ENCODE measurements at regions not wholly inside any gene's neighbourhood (a gene's known extent, or its start where the extent isn't known, plus 50 kb on each side); places are given as distances from the start of the nearest gene placed in this dataset.
"Not testable (repeated sequence)": the region's sequence is repeated elsewhere in the genome, so short reads cannot be mapped to it uniquely, and the experiment has no call there.

GRCh38 chr16:75780669-75781068, 54.4 kb upstream of the CPHXL start:
- no peak for ATAC-seq
- DNase-seq (ENCODE audit: low spot score): no peak

GRCh38 chr16:75781683-75782343, 55.5 kb upstream of the CPHXL start:
- DNase-seq (ENCODE audit: low spot score) (no peak), ATAC-seq (no peak)

GRCh38 chr16:75787440-75787839, 61.1 kb upstream of the CPHXL start:
- ATAC-seq (no peak), DNase-seq (ENCODE audit: low spot score) (no peak)

GRCh38 chr16:75789237-75789636, 62.9 kb upstream of the CPHXL start:
- DNase-seq (ENCODE audit: low spot score) (no peak), ATAC-seq (peak; percentile 80)

GRCh38 chr16:75792771-75793492, 66.6 kb upstream of the CPHXL start:
- ATAC-seq: no peak

GRCh38 chr16:75793641-75794040, 67.4 kb upstream of the CPHXL start:
- ATAC-seq: no peak
- no peak for DNase-seq (ENCODE audit: low spot score)

More at GRCh38 chr16:75792771-75793492, 66.6 kb upstream of the CPHXL start:
- no peak for DNase-seq (ENCODE audit: low spot score)

GRCh38 chr16:75794426-75794825, 68.1 kb upstream of the CPHXL start:
- ATAC-seq: no peak

GRCh38 chr16:75798714-75799113, 72.4 kb upstream of the CPHXL start:
- no peak for DNase-seq (ENCODE audit: low spot score)
- no peak for ATAC-seq

More at GRCh38 chr16:75794426-75794825, 68.1 kb upstream of the CPHXL start:
- no peak for DNase-seq (ENCODE audit: low spot score)

- ATAC-seq: no peak
- DNase-seq (ENCODE audit: low spot score): no peak
Measured at GRCh38 chr16:75801307-75801706, 75.0 kb upstream of the CPHXL start.

- ATAC-seq: no peak
Measured at GRCh38 chr16:75803753-75804152, 77.5 kb upstream of the CPHXL start.

GRCh38 chr16:75804368-75804767, 78.1 kb upstream of the CPHXL start:
- no peak for DNase-seq (ENCODE audit: low spot score)
- no peak for ATAC-seq

More at GRCh38 chr16:75803753-75804152, 77.5 kb upstream of the CPHXL start:
- DNase-seq (ENCODE audit: low spot score): no peak

- no peak for ATAC-seq
Measured at GRCh38 chr16:75805946-75806345, 79.7 kb upstream of the CPHXL start.

GRCh38 chr16:75806487-75806886, 80.2 kb upstream of the CPHXL start:
- DNase-seq (ENCODE audit: low spot score): no peak
- no peak for ATAC-seq

More at GRCh38 chr16:75805946-75806345, 79.7 kb upstream of the CPHXL start:
- DNase-seq (ENCODE audit: low spot score): no peak

GRCh38 chr16:75810342-75810741, 84.1 kb upstream of the CPHXL start:
- DNase-seq (ENCODE audit: low spot score) (no peak), ATAC-seq (no peak)

GRCh38 chr16:75811020-75811634, 84.8 kb upstream of the CPHXL start:
- no peak for DNase-seq (ENCODE audit: low spot score)
- ATAC-seq: no peak

- ATAC-seq (no peak), DNase-seq (ENCODE audit: low spot score) (no peak)
Measured at GRCh38 chr16:75818491-75818890, 92.2 kb upstream of the CPHXL start.

GRCh38 chr16:75820672-75821071, 94.4 kb upstream of the CPHXL start:
- ATAC-seq (no peak), DNase-seq (ENCODE audit: low spot score) (no peak)

GRCh38 chr16:75821117-75821516, 94.8 kb upstream of the CPHXL start:
- ATAC-seq: no peak
- no peak for DNase-seq (ENCODE audit: low spot score)

- DNase-seq (ENCODE audit: low spot score); ATAC-seq: not testable (repeated sequence)
Measured at GRCh38 chr16:75825750-75826149, 99.5 kb upstream of the CPHXL start.

GRCh38 chr16:75827372-75828038, 101.2 kb upstream of the CPHXL start:
- DNase-seq (ENCODE audit: low spot score); ATAC-seq: not testable (repeated sequence)

- DNase-seq (ENCODE audit: low spot score); ATAC-seq: not testable (repeated sequence)
Measured at GRCh38 chr16:75833385-75833784, 107.1 kb upstream of the CPHXL start.
